ENCODE measurements at regions not wholly inside any gene's neighbourhood (a gene's known extent, or its start where the extent isn't known, plus 50 kb on each side); places are given as distances from the start of the nearest gene placed in this dataset.

- DNase-seq = no peak
- H3K4me1 ChIP-seq = no peaks in the 10 kb centered on the region
- no peaks in the 10 kb centered on the region for H3K36me3 ChIP-seq
- no peak overlapping the region for H3K27ac ChIP-seq
- no peak for TF ChIP-seq POLR2AphosphoS5 (IDR thresholded peaks at IDR 0.05)
- TF ChIP-seq CTCF (IDR thresholded peaks at IDR 0.05) = no peak
- TF ChIP-seq POLR2A (IDR thresholded peaks at IDR 0.05) = no peak
- no peak for TF ChIP-seq EP300 (IDR thresholded peaks at IDR 0.05)
- H3K9me3 ChIP-seq = peaks cover 0 to 18% (median 9%) of the 10 kb centered on the region in 4 donors
- H3K4me3 ChIP-seq = no peak overlapping the region
- no peaks in the 10 kb centered on the region for H3K27me3 ChIP-seq
- no peak for ATAC-seq (ENCODE audit: low FRiP score in 2 of 2)
- WGBS, 2 donors = 80 to 89% methylated on average over 4 of the region's 4 CpGs
Measured at GRCh38 chr10:112027731-112028280, 155.8 kb downstream of the GPAM start.

- ATAC-seq (ENCODE audit: low FRiP score in 2 of 2) (no peak), DNase-seq (no peak)
- 67 to 80% methylated on average over 2 of the region's 2 CpGs for WGBS, 2 donors
Measured at GRCh38 chr10:112030431-112030830, 153.1 kb downstream of the GPAM start.

DNA sequence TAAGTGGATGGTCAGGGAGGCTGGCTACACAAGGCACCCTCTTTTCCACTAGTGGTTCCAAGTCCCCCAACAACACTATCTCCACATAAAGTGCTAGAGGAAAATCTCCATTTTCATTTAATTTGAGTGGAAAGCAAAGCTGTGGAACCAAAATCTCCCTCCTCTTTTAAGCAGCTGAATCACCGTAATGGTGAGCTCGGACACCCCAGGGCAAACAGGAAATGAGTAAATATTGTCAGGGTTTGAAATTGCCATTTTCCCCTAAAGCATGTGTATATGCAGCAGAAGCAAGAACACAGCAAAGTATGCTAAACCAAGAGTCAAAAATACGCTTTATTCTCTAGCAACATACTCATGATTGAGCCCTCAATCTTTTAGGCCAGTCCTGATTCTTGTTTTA is 143.7 kb downstream of the GPAM start:
- Histone ChIP-seq H3K9me3 (peaks cover 0 to 5% (median 0%) of the 10 kb centered on the region in 4 donors), H3K27ac (no peak overlapping the region), H3K4me1 (no peaks in the 10 kb centered on the region), H3K4me3 (no peak overlapping the region), H3K27me3 (no peaks in the 10 kb centered on the region), H3K36me3 (no peaks in the 10 kb centered on the region)
- ATAC-seq (ENCODE audit: low FRiP score in 2 of 2) (no peak), DNase-seq (no peak)
- WGBS, 2 donors = 81 to 92% methylated on average over 3 of the region's 3 CpGs
- no peak for TF ChIP-seq EP300 (IDR thresholded peaks at IDR 0.05)
- TF ChIP-seq POLR2A (IDR thresholded peaks at IDR 0.05) = no peak
- no peak for TF ChIP-seq CTCF (IDR thresholded peaks at IDR 0.05)
- TF ChIP-seq POLR2AphosphoS5 (IDR thresholded peaks at IDR 0.05) = no peak

More at GRCh38 chr10:112030431-112030830, 153.1 kb downstream of the GPAM start:
- peaks cover 0 to 18% (median 10%) of the 10 kb centered on the region in 4 donors for H3K9me3 ChIP-seq
- no peak overlapping the region for H3K27ac ChIP-seq
- H3K4me1 ChIP-seq = no peaks in the 10 kb centered on the region
- no peaks in the 10 kb centered on the region for H3K36me3 ChIP-seq
- H3K4me3 ChIP-seq = no peak overlapping the region
- TF ChIP-seq CTCF (IDR thresholded peaks at IDR 0.05) (no peak), EP300 (IDR thresholded peaks at IDR 0.05) (no peak), POLR2A (IDR thresholded peaks at IDR 0.05) (no peak), POLR2AphosphoS5 (IDR thresholded peaks at IDR 0.05) (no peak)
- no peaks in the 10 kb centered on the region for H3K27me3 ChIP-seq

DNA sequence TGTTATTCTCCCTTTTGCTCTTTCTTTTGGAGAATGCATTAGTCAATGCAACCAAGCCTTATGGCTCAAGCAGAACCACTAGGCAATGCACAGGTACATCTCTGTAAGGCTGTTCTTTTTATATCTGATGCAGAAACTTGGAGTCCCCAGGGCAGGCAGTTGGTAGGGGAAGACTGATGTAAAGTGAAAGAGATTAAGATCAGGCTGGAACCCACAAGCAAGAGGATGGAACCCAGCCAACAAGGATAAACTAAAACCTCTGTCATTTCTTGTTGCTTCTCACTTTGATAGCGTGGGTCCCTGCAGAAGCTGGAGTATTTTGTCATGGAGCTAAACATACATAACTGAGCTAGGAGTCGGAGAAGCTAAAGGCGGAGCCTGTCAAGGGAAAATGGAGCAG is 142.9 kb downstream of the GPAM start:
- ATAC-seq (ENCODE audit: low FRiP score in 2 of 2) (no peak), DNase-seq (no peak)
- Histone ChIP-seq H3K4me3 (no peak overlapping the region), H3K4me1 (no peaks in the 10 kb centered on the region), H3K27me3 (no peaks in the 10 kb centered on the region), H3K27ac (no peak overlapping the region), H3K36me3 (no peaks in the 10 kb centered on the region), H3K9me3 (peaks cover 0 to under 1% (median 0%) of the 10 kb centered on the region in 4 donors)
- WGBS, 2 donors = 76 to 83% methylated on average over 3 of the region's 3 CpGs
- TF ChIP-seq EP300 (IDR thresholded peaks at IDR 0.05) (no peak), POLR2A (IDR thresholded peaks at IDR 0.05) (no peak), POLR2AphosphoS5 (IDR thresholded peaks at IDR 0.05) (no peak), CTCF (IDR thresholded peaks at IDR 0.05) (no peak)

DNA sequence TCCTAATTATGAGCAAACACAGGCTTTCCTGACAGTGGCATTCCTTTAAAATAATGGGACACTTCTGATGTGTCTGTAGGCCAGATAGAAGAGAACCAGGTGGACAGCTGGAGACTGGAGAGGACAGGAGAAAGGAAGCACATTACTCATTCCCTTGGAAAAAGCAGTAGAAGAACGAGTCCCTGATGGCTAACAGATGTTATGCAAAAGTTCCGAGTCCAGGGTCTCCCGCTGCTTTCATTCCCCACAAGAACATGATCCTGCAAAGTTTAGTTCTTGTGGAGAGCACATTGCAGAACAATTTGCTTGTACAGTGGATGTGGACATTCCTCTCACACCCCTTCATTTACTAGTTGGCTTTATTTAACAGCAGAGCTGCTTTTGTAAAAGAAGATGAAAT is 137.6 kb downstream of the GPAM start:
- Histone ChIP-seq H3K27ac (no peak overlapping the region), H3K4me3 (no peak overlapping the region), H3K27me3 (no peaks in the 10 kb centered on the region), H3K36me3 (no peaks in the 10 kb centered on the region), H3K4me1 (no peaks in the 10 kb centered on the region), H3K9me3 (no peaks in the 10 kb centered on the region)
- ATAC-seq (ENCODE audit: low FRiP score in 2 of 2) = no peak
- 73 to 77% methylated on average over 3 of the region's 3 CpGs for WGBS, 2 donors
- no peak for DNase-seq
- TF ChIP-seq POLR2A (IDR thresholded peaks at IDR 0.05) = no peak
- TF ChIP-seq CTCF (IDR thresholded peaks at IDR 0.05) = no peak
- no peak for TF ChIP-seq EP300 (IDR thresholded peaks at IDR 0.05)
- TF ChIP-seq POLR2AphosphoS5 (IDR thresholded peaks at IDR 0.05) = no peak

Data from upper lobe of left lung (tissue), 6 donors.